ENCODE measurements at regions not wholly inside any gene's neighbourhood (a gene's known extent, or its start where the extent isn't known, plus 50 kb on each side); places are given as distances from the start of the nearest gene placed in this dataset.

DNA sequence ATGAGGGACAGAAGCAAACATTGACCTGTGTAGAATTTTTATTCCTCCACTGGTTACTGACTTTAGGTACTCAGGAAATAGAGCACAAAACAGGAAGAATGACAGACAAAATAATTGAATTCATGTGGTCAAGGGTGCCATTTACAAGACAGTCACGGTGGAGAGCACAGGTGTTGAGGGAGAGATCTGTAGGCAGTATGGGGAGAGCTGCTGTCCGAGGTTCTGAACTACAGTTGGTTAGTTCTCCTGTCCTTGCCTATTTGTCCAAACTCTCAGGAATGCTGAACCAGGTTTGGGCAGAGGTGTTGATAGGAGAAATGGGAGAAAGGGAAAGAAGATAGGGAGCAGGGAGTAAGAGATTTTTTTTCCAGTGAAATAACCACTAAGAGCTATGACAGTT lies 178.5 kb upstream of the ZBTB20 start:
- Histone ChIP-seq H3K9ac (ENCODE audit: low read depth, low read length) (no peak overlapping the region), H3K23ac (ENCODE audit: low read depth, low read length) (no peak overlapping the region), H3K9me3 (ENCODE audit: control insufficient read depth, insufficient read depth, low read length) (no peaks in the 10 kb centered on the region), H3K36me3 (ENCODE audit: control insufficient read depth, insufficient read depth, low read length) (no peaks in the 10 kb centered on the region), H2AK9ac (replicated peaks; ENCODE audit: low read depth, low read length, poor library complexity) (no peak overlapping the region), H3K27me3 (ENCODE audit: control insufficient read depth, insufficient read depth, low read length) (no peaks in the 10 kb centered on the region), H3K4me2 (ENCODE audit: low read depth, low read length) (no peak overlapping the region), H3K4me3 (ENCODE audit: insufficient read depth, low read depth, low read length) (no peak overlapping the region), H2BK120ac (ENCODE audit: low read depth, low read length) (no peak overlapping the region), H2AFZ (replicated peaks; ENCODE audit: low read length, poor library complexity) (no peak overlapping the region), H3K4me1 (ENCODE audit: control insufficient read depth, insufficient read depth, low read length) (peaks cover 2% of the 10 kb centered on the region), H4K8ac (ENCODE audit: low read depth in 2 of 2, low read length in 2 of 2) (no peak overlapping the region), H2AK5ac (ENCODE audit: low read depth, low read length) (no peak overlapping the region), H2BK15ac (ENCODE audit: low read depth, low read length) (no peak overlapping the region), H4K91ac (ENCODE audit: insufficient read depth, low read depth, low read length) (no peak overlapping the region), H2BK5ac (ENCODE audit: low read depth, low read length, poor library complexity, severe bottlenecking) (no peak overlapping the region), H3K56ac (ENCODE audit: extremely low read depth, insufficient read depth, low read length) (no peak overlapping the region), H4K20me1 (ENCODE audit: insufficient read depth, low read length) (no peaks in the 10 kb centered on the region), H3K79me1 (ENCODE audit: low read depth in 1 of 2, low read length in 2 of 2) (no peaks in the 10 kb centered on the region), H3K4ac (ENCODE audit: low read depth, low read length) (no peak overlapping the region), H3K18ac (ENCODE audit: low read depth, low read length) (no peak overlapping the region), H3K27ac (ENCODE audit: insufficient read depth, low read length) (no peak overlapping the region), H4K5ac (ENCODE audit: low read depth, low read length) (no peak overlapping the region), H3K9me1 (ENCODE audit: insufficient read depth, low read length) (no peaks in the 10 kb centered on the region), H2BK20ac (ENCODE audit: low read depth, low read length) (no peak overlapping the region), H3K14ac (replicated peaks; ENCODE audit: low read depth, low read length) (no peak overlapping the region)
- in situ Hi-C loops (cut with MboI; ENCODE audit: low sequenced_read_pairs), result no loop called here
- BruUV-seq (replicated peaks), result no TSS peak
- no peak for TF ChIP-seq POLR2A (IDR thresholded peaks at IDR 0.05; ENCODE audit: low read depth, low read length)
- dilution Hi-C loops (cut with HindIII; ENCODE audit: low sequenced_read_pairs, unreplicated experiment), result no loop called here
- CTCF ChIA-PET, result interaction anchor here (0.6 kb wide), 1 partner anchor 180 kb away, joined by 7 read pairs; no protein-coding TSS in a partner anchor
- DNase-seq, result peak; percentile 50
- peak; percentile 48; the same call in 1 of the 2 replicates for ATAC-seq (ENCODE audit: low read depth)
- intact Hi-C loops (cut with micrococcal nuclease), result no loop called here
- no CpG with 5 or more reads among the region's 2 CpGs for WGBS, 2 experiments (ENCODE audit: extremely low coverage in 2 of 2, insufficient read length in 1 of 2)
- POLR2A ChIA-PET (ENCODE audit: unreplicated experiment), result no interaction called here
